HCT116 (cell line): ENCODE measurements at regions not wholly inside any gene's neighbourhood (a gene's known extent, or its start where the extent isn't known, plus 50 kb on each side); places are given as distances from the start of the nearest gene placed in this dataset.

Source experiments
- ATAC-seq: fragments of 200-7000 bp; cut with Tn5 transposase; 2 replicates; pipeline ENCODE4 v1.9.1; 2020; ENCODE audit warnings: mild to moderate bottlenecking, moderate library complexity
- BruUV-seq: library from RNA; stranded (reverse); fragments of 400-500 nt; replicated peaks from 2 replicates; lab custom pipeline; 2021; lab: Mats Ljungman, UMichigan
- CTCF ChIA-PET: fragments of 300-600 bp; sonication (Branson Sonifier 250); formaldehyde crosslinking; loops from one replicate; lab custom pipeline; 2021; ENCODE audit warnings: antibody characterized with exemption; lab: Charles Lee
- POLR2A ChIA-PET: fragments of 300-600, 350-600 bp; sonication (Branson Sonifier 250); formaldehyde crosslinking; loops from one replicate; lab custom pipeline; 2021; ENCODE audit warnings: antibody characterized with exemption; lab: Charles Lee
- RAD21 ChIA-PET, 2 experiments: fragments of 300-600 bp; sonication (Branson Sonifier 250); formaldehyde crosslinking; loops; one replicate each; lab custom pipeline; 2023; ENCODE audit warnings: low total read pairs in 2 of 2; ENCODE audit not compliant: uncharacterized antibody in 2 of 2, unreplicated experiment in 2 of 2, low non-redundant PET in 1 of 2; lab: Charles Lee
- DNase-seq: peaks from one replicate; pipeline ENCODE4 v3.0.0-alpha.2; 2010; ENCODE audit warnings: low read depth, low spot score
- H2AFZ ChIP-seq: fragments of 200-600 bp; shearing (Covaris generic), sonication (generic); 2 replicates; pipeline ENCODE4 v1.6.1; 2017; ENCODE audit warnings: low read depth, mixed run types, mixed read lengths, antibody characterized with exemption, low read length; ENCODE audit not compliant: poor library complexity, severe bottlenecking
- H3K27ac ChIP-seq: 2 replicates; pipeline ENCODE4 v1.5.1; 2012; ENCODE audit warnings: low read depth, low read length
- H3K27me3 ChIP-seq: fragments of 200-600 bp; sonication (generic); 2 replicates; pipeline ENCODE4 v1.6.1; 2016; ENCODE audit warnings: mixed run types, low read length, mixed read lengths; ENCODE audit not compliant: insufficient read depth
- H3K36me3 ChIP-seq, 2 experiments: fragments of 200-500 bp in 1 of 2; fragments of 200-600 bp in 1 of 2; sonication (Bioruptor generic) in 1 of 2; sonication (generic) in 1 of 2; 2 replicates each; pipeline versions ENCODE4 v1.5.1 to v1.6.1; 2014 to 2016; ENCODE audit warnings: low read length in 2 of 2, inconsistent platforms in 1 of 2, mixed read lengths in 1 of 2, mixed run types in 1 of 2; ENCODE audit not compliant: insufficient read depth in 2 of 2, control insufficient read depth in 1 of 2
- H3K4me1 ChIP-seq, 2 experiments: fragments of 200-600 bp in 1 of 2; sonication (generic) in 1 of 2; 2 replicates each; pipeline versions ENCODE4 v1.5.1 to v1.6.1; 2012 to 2017; ENCODE audit warnings: low read length in 2 of 2, inconsistent platforms in 1 of 2, mild to moderate bottlenecking in 1 of 2, mixed read lengths in 1 of 2, mixed run types in 1 of 2, moderate library complexity in 1 of 2; ENCODE audit not compliant: insufficient read depth in 2 of 2, control insufficient read depth in 1 of 2
- H3K4me2 ChIP-seq: fragments of 200-600 bp; sonication (generic); 2 replicates; pipeline ENCODE4 v1.6.1; 2017; ENCODE audit warnings: mixed run types, low read length, mixed read lengths
- H3K4me3 ChIP-seq, 2 experiments: fragments of 200-600 bp in 1 of 2; sonication (generic) in 1 of 2; replicated peaks in 1 of 2; 2 replicates each; pipeline ENCODE4 v1.5.1; 2011 to 2016; ENCODE audit warnings: low read length in 2 of 2, control low read depth in 1 of 2, low read depth in 1 of 2, mild to moderate bottlenecking in 1 of 2, mixed read lengths in 1 of 2, mixed run types in 1 of 2
- H3K79me2 ChIP-seq: fragments of 200-600 bp; sonication (generic); 2 replicates; pipeline ENCODE4 v1.6.1; 2017; ENCODE audit warnings: mild to moderate bottlenecking, mixed run types, low read length, moderate library complexity, mixed read lengths; ENCODE audit not compliant: insufficient read depth
- H3K9ac ChIP-seq: fragments of 200-600 bp; sonication (generic); 2 replicates; pipeline ENCODE4 v1.6.1; 2016; ENCODE audit warnings: low read length, mixed read lengths
- H3K9me2 ChIP-seq: fragments of 200-600 bp; sonication (generic), shearing (Covaris generic); 2 replicates; pipeline ENCODE4 v1.6.1; 2017; ENCODE audit warnings: mixed run types, mild to moderate bottlenecking, moderate library complexity; ENCODE audit not compliant: insufficient read depth
- H3K9me3 ChIP-seq, 2 experiments: fragments of 200-500 bp in 1 of 2; fragments of 200-600 bp in 1 of 2; sonication (Bioruptor generic) in 1 of 2; sonication (generic) in 1 of 2; 2 replicates each; pipeline ENCODE4 v1.6.1; 2014 to 2017; ENCODE audit warnings: low read length in 2 of 2, mixed read lengths in 2 of 2, inconsistent platforms in 1 of 2, low read depth in 1 of 2, mild to moderate bottlenecking in 1 of 2, mixed run types in 1 of 2, moderate library complexity in 1 of 2; ENCODE audit not compliant: control insufficient read depth in 1 of 2, insufficient read depth in 1 of 2
- H4K20me1 ChIP-seq: fragments of 200-600 bp; sonication (generic), shearing (Covaris generic); 2 replicates; pipeline ENCODE4 v1.6.1; 2017; ENCODE audit warnings: mixed run types, mild to moderate bottlenecking, moderate library complexity; ENCODE audit not compliant: insufficient read depth
- ATF3 ChIP-seq: IDR thresholded peaks from 2 replicates; pipeline ENCODE4 v1.6.1; 2012
- CBX3 ChIP-seq: IDR thresholded peaks from 2 replicates; pipeline ENCODE4 v1.6.1; 2012; ENCODE audit warnings: low read depth
- EGR1 ChIP-seq: IDR thresholded peaks from 2 replicates; pipeline ENCODE4 v1.6.1; 2012; ENCODE audit warnings: low read depth
- ELF1 ChIP-seq: IDR thresholded peaks from 2 replicates; pipeline ENCODE4 v1.6.1; 2012; ENCODE audit warnings: low read depth, borderline replicate concordance
- EZH2 ChIP-seq: fragments of 200-600 bp; sonication (generic); IDR thresholded peaks from 2 replicates; pipeline ENCODE4 v1.6.1; 2017; ENCODE audit warnings: antibody characterized with exemption, mixed run types
- EZH2phosphoT487 ChIP-seq: fragments of 200-600 bp; IDR thresholded peaks from 2 replicates; pipeline ENCODE4 v1.6.1; 2018; ENCODE audit warnings: antibody characterized with exemption, borderline replicate concordance
- JUND ChIP-seq: IDR thresholded peaks from 2 replicates; pipeline ENCODE4 v1.6.1; 2012
- POLR2A ChIP-seq: IDR thresholded peaks from 2 replicates; pipeline ENCODE4 v1.7.0; 2011; ENCODE audit warnings: borderline replicate concordance; ENCODE audit not compliant: insufficient read depth, insufficient read length; ENCODE audit errors: extremely low read depth
- REST ChIP-seq: IDR thresholded peaks from 2 replicates; pipeline ENCODE4 v1.6.1; 2012; ENCODE audit warnings: low read depth
- SP1 ChIP-seq: IDR thresholded peaks from 2 replicates; pipeline ENCODE4 v1.6.1; 2012; ENCODE audit warnings: low read depth
- SRF ChIP-seq: IDR thresholded peaks from 2 replicates; pipeline ENCODE4 v1.6.1; 2012; ENCODE audit warnings: low read depth
- ZNF274 ChIP-seq: fragments of 200-500 bp; sonication (Bioruptor generic); IDR thresholded peaks from 2 replicates; pipeline ENCODE4 v1.6.1; 2014; ENCODE audit warnings: mild to moderate bottlenecking, low read depth, low read length, inconsistent platforms
- intact Hi-C: fragments of 100-400 bp; cut with micrococcal nuclease; formaldehyde crosslinking; loops from 2 replicates; pipeline ENCODE4 v1.10.0; 2022
- TF ChIP-seq, protein P1 (sequence below): IDR thresholded peaks from 2 replicates; pipeline ENCODE4 v1.6.1; 2012

DNA sequence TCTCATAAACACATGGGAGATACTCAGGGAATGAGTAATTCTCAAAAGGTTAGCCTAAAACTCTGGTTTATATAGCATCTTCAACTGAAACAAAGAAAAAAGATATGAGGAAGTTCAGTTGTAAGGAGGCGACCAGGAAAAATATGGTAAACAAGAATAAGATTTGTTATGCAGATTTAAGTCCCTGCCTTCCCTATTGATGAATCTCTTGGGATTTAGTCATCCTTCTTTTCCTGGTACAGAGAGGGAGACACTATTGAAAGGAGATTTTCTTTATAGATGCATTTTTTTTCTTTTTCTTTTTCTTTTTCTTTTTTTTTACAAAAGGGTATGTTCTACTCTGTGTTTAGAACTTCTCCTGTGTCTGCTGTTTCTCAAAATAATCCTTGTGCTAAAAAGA is 557.5 kb downstream of the DNAJB9 start:
- no peaks in the 10 kb centered on the region for H4K20me1 ChIP-seq
- no peak overlapping the region for H3K27ac ChIP-seq
- no peak overlapping the region for H2AFZ ChIP-seq
- no peaks in the 10 kb centered on the region for H3K9me3 ChIP-seq
- H3K4me1 ChIP-seq = peaks cover 0 to 5% of the 10 kb centered on the region in 2 experiments; a peak in 1 of 4 replicates
- DNase-seq (no peak), ATAC-seq (no peak)
- H3K79me2 ChIP-seq = no peaks in the 10 kb centered on the region
- H3K9ac ChIP-seq = no peak overlapping the region
- H3K4me3 ChIP-seq = no peak overlapping the region
- intact Hi-C loops = no loop called here
- H3K36me3 ChIP-seq = no peaks in the 10 kb centered on the region
- RAD21 ChIA-PET = no interaction called here
- no peak for TF ChIP-seq ZNF274
- TF ChIP-seq ATF3 = no peak
- TF ChIP-seq REST = no peak
- no peak for TF ChIP-seq EGR1
- TF ChIP-seq SRF = no peak
- no peaks in the 10 kb centered on the region for H3K27me3 ChIP-seq
- CTCF ChIA-PET = no interaction called here
- BruUV-seq = no TSS peak
- H3K4me2 ChIP-seq = no peak overlapping the region
- no peaks in the 10 kb centered on the region for H3K9me2 ChIP-seq
- POLR2A ChIA-PET = no interaction called here

GRCh38 chr7:109131141-109131540 is 561.5 kb downstream of the DNAJB9 start:
- Histone ChIP-seq H3K9ac (no peak overlapping the region), H3K9me2 (no peaks in the 10 kb centered on the region), H3K4me3 (no peak overlapping the region), H3K9me3 (no peaks in the 10 kb centered on the region), H3K27me3 (no peaks in the 10 kb centered on the region), H3K4me1 (peaks cover 0 to 5% of the 10 kb centered on the region in 2 experiments; a peak in 1 of 4 replicates), H4K20me1 (no peaks in the 10 kb centered on the region), H3K36me3 (no peaks in the 10 kb centered on the region), H3K27ac (no peak overlapping the region), H3K4me2 (no peak overlapping the region), H2AFZ (no peak overlapping the region)
- no TSS peak for BruUV-seq
- no peak for ATAC-seq
- ChIA-PET CTCF (no interaction called here), POLR2A (no interaction called here), RAD21 (no interaction called here)
- no peak for DNase-seq
- intact Hi-C loops = no loop called here
- TF ChIP-seq CBX3 (no peak), ATF3 (no peak), SP1 (no peak), EZH2phosphoT487 (no peak), REST (no peak), SRF (no peak), JUND (no peak), ZNF274 (no peak), EZH2 (no peak), ELF1 (no peak), POLR2A (no peak)
- TF ChIP-seq, protein P1, sequence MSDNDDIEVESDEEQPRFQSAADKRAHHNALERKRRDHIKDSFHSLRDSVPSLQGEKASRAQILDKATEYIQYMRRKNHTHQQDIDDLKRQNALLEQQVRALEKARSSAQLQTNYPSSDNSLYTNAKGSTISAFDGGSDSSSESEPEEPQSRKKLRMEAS = no peak
- TF ChIP-seq, all 23 proteins: peak for 0
- no peaks in the 10 kb centered on the region for H3K79me2 ChIP-seq
